C4-2B (cell line): ENCODE measurements at regions not wholly inside any gene's neighbourhood (a gene's known extent, or its start where the extent isn't known, plus 50 kb on each side); places are given as distances from the start of the nearest gene placed in this dataset.

Experiments used
- CTCF ChIP-seq: fragments of 450-650 bp; conservative IDR thresholded peaks from 2 replicates; pipeline ENCODE4 v1.5.1; 2017; ENCODE audit warnings: mild to moderate bottlenecking
- ZFX ChIP-seq: fragments of 450-650 bp; IDR thresholded peaks from 2 replicates; pipeline ENCODE4 v1.6.1; 2017

DNA sequence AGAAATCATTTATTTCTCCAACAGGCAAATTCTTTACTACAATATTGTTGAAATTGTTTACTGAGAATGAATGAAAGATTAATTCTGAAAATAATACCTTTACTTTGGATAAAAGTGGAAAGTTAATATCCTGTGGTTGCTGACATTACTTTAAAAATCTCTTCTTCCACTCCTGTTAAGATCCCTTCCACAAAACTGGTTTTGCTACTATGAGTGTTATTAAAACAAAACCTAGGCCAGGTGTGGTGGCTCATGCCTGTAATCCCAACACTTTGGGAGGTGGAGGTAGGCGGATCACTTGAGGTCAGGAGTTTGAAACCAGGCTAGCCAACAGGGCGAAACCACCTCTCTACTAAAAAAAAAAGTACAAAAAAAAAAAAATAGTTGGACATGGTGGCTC lies 123.9 kb upstream of the CCDC150 start:
- TF ChIP-seq CTCF (no peak), ZFX (no peak)
